ENCODE measurements at regions not wholly inside any gene's neighbourhood (a gene's known extent, or its start where the extent isn't known, plus 50 kb on each side); places are given as distances from the start of the nearest gene placed in this dataset.

DNA sequence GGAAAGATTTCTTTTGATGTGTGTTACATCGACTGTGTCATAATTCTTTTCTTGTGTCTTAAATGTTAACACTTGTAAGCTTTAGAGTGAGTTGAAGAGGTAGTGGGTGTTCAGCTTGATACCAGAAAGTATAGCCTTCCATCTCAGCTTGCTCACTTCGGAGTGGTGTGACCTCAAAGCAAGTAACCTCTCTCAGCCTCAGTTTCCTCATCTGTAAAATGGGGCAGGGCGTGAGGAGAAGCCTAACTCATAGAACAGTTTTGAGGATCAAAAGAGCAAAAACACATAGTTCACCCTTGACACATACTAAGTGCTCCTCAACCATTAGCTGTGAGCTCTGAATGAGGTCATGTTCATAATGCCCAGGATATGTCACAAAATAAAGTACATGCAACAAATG lies 434.8 kb upstream of the PROK2 start:
- DNase-seq (ENCODE audit: low read depth in 2 of 3, low spot score in 2 of 3) = no peak

DNA sequence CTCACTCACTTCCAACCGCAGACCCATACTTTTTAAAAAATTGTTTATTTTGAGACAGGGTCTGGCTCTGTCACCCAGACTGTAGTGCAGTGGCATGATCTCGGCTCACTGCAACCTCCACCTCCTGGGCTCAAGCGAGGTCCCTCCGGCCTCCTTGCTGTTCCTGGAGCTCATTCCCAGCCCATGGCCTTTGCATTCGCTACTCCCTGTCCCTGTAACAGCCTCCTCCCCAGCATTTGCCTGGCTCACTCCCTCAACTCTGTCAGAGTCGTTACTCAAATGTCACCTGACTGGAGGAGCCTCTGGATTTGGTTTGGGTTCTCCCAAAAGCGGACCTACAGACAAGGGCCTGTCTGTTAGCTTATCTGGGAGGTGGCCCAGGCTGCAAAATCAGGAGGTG lies 432.6 kb upstream of the PROK2 start:
- DNase-seq (ENCODE audit: low read depth in 2 of 3, low spot score in 2 of 3) = no peak

DNA sequence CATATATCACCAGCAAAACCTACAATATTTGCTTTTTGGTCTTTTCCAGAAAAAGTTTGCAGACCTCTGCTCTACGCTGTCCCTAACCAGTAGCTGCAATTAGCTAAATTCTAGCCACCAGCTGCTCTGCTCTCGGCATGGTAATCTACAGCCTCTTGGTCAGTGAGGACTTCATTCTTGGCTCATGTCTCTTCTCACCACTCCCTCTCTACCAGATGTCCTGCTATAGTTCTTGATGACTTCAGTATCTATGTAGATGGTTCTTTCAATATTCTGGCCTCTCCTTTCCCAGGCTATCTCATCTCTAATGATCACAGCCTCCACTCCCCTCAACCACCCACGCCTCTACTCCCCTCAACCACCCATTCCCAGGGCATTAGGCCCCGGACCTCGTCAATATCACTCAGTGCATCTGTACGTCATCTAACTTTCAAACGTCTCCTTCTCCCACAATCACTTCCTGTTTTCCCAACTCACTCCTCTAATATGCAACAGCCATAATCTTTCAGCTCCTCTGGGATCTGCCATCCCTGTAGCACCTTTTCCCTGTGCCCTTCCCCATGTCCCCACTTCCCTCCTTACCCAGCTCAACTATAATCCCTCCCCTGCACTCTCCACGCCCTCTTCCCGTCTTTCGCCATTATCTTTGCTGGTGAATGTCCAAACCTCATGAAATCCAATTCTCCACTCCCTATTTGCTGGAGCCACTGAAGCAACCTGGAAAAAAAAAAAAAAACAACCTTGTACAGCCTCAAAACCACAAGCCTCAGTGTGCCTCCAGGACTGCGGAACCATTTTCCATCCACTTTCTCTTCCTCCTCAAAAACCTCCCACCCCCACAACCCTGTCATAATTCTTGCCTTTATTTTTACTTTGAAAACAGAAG lies 429.4 kb upstream of the PROK2 start:
- DNase-seq (ENCODE audit: low read depth in 2 of 3, low spot score in 2 of 3) = no peak

DNA sequence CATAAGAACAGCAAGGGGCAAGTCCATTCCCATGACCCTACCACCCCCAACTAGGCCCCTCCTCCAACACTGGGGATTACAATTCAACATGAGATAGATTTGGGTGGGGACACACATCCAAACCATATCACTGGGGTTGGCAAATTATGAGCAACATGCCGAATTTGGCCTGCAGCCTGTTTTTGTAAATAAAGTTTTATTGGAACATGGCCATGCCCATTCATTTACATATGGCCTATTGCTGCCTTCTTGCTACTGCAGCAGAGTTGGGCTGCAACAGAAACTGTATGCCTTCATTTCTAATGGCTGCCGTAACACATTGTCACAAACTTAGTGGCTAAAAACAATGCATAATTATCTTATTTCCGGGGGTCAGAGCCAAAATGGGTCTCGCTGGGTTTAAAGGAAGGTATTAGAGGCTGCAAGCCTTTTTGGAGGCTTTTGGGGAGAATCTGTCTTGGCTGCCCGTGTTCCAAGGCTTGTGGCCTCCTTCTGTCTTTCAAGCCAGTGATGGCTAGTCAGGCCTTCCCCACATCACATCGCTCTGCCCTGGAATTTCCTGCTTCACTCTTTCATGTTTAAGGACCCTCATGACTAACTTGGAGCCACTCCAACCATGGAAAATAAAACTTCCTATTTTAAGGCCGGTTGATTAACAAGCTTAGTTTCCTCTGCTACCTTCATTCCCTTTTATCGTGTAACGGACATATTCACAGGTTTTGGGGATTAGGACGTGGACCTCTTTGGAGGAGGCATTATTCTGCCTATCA lies 428.5 kb upstream of the PROK2 start:
- no peak for DNase-seq (ENCODE audit: low read depth in 2 of 3, low spot score in 2 of 3)

DNA sequence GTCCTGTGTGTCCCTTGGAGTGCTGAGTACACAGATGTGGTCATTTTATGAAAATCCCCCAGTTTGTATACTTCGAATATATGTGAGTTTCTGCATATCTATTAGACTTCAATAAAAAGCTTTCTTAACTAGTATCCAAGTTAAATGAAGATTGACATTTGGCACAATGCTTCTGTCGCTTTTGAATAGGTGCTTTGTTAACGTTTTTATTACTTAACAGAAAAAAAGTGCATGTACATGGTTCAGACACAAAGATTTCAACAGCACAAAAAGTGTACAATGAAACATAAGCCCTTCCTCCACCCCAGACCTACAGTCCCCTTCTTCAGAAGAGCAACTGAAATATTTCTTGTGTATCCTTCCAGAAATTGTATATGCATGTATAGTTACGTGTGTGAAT lies 427.4 kb upstream of the PROK2 start:
- DNase-seq (ENCODE audit: low read depth in 2 of 3, low spot score in 2 of 3) = no peak

DNA sequence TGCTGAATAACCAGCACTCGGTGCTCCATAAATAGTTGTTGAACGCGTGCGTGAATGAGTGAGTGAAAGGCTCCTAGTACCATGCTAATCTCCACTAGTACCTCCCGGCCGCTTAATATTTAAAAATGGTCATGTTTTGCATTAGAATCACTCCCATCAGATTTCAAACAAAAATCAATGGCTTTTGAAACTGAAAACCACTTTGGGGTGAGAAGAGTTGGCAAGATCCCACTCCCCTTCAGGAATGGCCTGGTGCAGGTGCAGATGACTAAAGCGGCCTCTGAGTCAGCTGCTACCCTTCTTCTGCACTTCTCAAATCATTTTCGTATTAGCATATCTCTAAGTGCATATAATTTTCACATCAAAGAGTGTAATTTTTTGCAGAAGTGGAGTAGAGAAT lies 425.3 kb upstream of the PROK2 start:
- no peak for DNase-seq (ENCODE audit: low read depth in 2 of 3, low spot score in 2 of 3)

DNA sequence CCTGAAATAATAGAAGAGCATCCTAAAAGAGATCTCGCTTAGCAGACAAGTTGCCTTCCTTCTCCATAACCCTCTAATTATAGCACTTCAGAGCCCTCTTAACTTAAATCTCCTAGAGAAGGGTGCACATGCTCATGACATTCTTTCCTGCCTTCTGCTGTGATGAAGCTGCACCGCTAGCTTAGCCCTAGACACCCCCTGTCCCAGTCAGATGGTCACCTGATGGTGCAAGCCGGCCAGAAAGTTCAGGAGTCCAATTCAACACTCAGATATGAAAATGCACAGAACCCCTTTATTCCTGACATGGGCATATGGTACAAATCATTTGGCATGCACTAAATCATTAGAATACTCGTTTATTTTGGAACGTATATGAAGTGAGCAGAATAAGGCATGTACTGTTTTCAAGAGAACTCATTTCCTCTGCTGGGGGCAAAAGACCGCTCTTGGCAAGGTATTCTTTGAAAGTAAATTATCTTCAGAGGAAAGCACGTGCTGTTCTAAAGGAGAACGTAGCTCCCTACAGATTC lies 420.4 kb upstream of the PROK2 start:
- no peak for DNase-seq (ENCODE audit: low read depth in 2 of 3, low spot score in 2 of 3)

DNA sequence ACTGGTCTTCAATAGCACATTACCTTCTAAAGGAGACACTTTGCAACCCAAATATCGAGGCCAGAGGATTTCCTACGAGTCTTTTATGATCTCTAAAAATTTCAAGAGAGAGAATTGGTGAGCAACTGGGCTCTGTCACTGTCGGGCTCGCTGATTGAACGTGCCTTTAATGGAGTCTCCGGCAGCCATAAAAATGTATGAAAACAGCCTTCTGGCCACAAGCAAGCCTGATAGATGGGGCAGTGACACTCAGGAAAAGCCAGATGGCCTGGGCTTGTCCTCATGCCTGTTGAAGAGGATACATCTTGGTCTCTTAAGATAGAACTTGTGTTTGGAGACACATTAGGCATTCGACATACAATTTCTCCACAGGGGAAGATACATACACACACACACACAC lies 419.5 kb upstream of the PROK2 start:
- no peak for DNase-seq (ENCODE audit: low read depth in 2 of 3, low spot score in 2 of 3)

DNA sequence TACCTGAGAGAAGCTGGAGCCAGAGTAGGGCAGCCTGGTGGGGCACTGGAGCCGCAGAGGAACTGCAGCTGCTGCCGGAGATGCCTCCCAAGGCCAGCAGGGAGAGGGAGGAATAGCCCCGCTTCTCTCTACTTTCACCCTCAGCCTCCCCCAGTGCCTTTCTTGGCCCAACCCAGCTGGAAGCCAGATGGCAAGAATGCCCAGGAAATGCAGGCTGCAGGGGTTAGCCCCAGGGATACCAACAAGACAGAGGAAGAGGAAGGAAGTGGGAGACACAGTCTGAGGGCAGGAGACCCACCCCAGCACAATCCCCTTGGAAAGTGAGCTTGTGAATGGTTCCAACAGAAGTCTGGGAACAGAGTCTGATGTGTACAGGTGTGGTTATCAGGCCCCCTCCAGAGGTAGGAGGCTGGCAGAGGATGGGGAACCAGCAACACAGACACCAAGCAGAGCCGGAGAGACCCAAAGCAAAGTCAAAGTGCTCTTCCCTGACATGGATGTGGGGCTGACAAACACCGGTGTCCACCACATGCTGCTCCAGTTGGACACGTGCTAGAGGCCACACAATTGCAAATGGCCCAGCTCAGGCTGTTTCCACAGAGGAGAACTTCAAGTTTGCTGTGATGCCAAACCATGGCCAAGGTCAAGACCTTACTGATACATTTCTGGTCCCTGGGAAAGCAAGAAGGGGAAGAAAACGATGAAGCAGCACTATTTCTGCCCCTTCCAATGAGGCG lies 418.8 kb upstream of the PROK2 start:
- no peak for DNase-seq (ENCODE audit: low read depth in 2 of 3, low spot score in 2 of 3)

DNA sequence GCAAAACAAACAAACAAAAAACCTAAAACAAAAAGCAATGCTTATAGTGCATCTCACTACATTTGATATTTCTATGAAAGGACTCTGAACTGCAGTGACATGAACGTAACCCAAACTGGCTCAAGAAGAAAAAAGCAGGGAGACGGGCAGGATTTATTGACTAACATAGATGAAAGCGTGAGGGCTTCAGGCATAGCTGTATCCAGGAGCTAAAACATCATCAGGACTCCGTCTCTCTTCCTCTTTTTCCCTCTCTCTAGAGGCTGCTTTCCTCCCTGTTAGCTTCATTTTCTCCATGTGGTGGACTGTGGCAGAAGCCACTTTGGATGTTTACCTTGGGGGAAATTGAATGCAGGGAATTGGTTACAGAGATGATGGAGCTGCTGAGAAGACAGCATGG lies 418.2 kb upstream of the PROK2 start:
- no peak for DNase-seq (ENCODE audit: low read depth in 2 of 3, low spot score in 2 of 3)

DNA sequence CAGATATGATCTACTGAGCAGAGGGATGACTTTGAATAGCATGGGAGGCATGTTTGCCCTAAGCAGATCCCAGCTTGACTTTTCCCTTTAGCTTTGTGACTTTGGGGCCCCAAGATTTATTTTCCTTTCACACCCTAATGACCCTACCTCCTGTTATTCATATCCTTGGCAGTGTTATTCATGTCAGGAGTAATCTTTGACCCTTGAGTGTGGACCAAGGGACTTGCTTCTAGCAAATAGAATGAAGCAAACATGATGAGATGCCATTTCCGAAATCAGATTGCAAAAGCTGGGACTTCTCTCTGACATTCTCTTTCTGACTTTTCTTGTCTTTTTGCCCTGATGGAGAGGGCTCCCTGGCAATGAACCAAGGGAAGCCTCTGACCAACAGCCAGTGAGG lies 415.4 kb upstream of the PROK2 start:
- no peak for DNase-seq (ENCODE audit: low read depth in 2 of 3, low spot score in 2 of 3)

DNA sequence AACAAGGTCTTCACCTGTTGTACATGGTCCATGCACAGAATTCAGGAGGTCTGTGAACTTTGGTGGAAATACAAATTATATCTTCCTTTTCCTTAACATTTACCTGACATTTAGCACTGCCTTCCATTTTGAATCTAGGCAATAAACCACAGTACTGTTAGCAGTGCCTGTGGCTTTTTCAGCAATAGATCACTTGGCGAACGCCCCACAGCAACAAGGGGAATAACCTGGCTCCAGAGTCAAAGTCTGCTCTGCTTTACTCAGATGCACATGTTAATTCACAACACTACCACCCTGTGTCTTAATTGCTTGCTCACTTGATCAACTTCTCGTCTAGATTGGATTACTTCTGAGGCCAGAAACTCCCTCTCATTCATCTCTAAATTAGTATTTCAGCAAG lies 414.6 kb upstream of the PROK2 start:
- no peak for DNase-seq (ENCODE audit: low read depth in 2 of 3, low spot score in 2 of 3)

DNA sequence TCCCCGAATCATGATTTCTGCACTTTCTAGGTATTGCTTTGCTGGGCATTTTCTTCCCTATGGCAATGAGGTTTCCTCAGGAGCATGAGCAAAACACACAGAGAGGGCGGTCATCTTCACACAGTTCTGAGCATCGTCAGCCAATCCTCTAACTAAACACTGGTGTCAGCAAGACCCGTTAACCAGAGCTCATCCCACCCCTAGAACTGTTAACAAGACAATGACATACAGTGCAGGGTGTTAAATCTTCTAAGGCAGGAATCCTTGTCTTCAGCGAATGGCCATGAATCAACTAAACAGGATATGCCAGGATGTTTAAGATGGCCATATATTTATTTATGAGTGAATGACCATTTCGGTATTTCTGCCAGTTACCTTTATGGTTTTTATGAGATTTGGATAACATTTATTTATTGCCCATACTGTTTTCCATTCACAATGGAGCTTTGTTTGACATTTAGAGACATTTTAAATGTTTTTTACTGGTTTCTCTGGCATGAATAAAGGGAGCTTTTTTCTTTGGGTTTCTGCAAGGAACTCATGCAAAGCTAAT lies 411.5 kb upstream of the PROK2 start:
- DNase-seq (ENCODE audit: low read depth in 2 of 3, low spot score in 2 of 3) = no peak

DNA sequence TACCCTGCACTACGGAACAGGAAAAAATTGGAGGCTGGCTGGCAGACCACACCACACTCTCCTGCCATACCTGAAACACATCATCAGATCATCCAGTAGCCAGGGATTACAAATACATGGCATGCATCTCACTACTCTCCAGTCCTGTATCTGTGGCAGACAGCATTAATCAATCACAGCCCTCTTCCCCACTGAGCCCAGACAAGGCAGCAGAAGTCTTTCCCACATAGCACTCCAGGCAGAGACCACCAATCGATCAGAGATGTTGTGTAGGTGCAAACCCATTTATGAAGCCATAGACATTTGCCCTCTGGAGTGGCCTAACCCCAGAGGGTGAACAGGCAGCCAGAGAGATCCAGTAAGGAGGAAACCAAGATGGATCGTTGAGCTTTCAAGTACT lies 410.9 kb upstream of the PROK2 start:
- no peak for DNase-seq (ENCODE audit: low read depth in 2 of 3, low spot score in 2 of 3)

DNA sequence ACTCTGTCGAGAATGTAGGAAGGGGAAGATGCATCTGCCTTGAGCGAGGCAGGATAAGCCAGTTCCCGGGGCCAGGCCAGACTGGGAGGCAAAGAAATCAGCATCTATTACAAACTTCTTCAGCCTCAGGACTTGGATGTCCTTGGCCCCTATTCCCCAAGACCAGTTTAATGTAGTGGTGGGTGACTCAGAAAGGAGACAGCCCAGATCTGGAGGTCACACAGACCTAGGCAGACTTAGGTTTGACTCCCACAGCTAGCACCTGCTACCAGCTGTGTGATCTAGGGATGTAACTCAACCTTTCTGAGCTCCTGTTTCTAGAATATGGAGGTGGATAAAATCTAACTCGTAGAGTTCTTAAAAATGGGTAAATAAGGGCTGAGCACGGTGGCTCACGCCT lies 409.5 kb upstream of the PROK2 start:
- DNase-seq (ENCODE audit: low read depth in 2 of 3, low spot score in 2 of 3) = no peak

DNA sequence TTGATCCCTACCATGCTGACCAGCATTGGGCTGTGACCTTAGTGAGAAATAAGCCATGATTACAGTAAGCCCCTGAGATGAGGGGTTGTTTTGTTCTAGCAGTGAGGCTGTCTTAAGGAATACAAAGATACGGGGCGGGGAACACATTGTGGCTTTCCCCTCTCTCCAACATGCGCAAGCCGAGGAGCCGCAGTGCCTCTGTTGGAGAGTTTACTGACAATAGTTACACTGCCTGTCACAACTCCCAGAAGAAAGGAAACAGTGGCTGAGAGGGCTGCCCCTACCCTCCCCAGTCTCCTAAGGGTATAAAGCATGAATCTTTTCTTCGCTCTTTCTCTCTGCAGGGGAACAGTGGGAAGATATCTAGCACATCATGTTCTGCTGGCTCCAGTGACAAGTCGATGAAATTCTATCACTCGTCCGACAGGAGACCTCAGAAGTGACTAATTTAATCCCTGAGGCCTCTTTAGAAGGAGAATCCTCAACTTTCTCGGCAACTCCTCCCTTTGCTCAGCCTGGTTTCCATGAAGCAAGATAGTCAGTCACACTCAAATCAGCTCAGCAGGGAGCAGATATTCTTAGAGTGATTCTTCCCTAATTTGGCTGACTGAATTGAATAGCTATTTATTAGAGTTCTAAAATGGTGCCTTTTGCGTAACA lies 409.0 kb upstream of the PROK2 start:
- no peak for DNase-seq (ENCODE audit: low read depth in 2 of 3, low spot score in 2 of 3)

DNA sequence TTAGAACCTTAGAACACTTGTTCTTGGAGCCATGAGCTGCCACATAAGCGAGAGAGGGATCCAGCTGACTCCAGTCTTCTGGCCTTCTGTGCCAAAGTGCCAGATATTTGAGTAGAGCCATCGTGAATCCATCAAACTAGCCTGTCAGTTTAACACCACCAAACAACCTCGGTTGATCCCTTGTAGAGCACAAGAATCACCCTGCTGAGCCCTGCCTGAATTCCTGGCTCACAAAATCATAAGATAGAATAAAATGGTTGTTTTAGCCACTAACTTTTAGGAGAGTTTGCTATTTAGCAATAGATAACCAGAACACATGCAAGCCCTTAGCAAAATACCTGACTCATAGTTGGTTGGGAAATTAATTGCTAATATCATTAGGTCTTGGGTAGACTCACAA lies 407.6 kb upstream of the PROK2 start:
- DNase-seq (ENCODE audit: low read depth in 2 of 3, low spot score in 2 of 3) = no peak

DNA sequence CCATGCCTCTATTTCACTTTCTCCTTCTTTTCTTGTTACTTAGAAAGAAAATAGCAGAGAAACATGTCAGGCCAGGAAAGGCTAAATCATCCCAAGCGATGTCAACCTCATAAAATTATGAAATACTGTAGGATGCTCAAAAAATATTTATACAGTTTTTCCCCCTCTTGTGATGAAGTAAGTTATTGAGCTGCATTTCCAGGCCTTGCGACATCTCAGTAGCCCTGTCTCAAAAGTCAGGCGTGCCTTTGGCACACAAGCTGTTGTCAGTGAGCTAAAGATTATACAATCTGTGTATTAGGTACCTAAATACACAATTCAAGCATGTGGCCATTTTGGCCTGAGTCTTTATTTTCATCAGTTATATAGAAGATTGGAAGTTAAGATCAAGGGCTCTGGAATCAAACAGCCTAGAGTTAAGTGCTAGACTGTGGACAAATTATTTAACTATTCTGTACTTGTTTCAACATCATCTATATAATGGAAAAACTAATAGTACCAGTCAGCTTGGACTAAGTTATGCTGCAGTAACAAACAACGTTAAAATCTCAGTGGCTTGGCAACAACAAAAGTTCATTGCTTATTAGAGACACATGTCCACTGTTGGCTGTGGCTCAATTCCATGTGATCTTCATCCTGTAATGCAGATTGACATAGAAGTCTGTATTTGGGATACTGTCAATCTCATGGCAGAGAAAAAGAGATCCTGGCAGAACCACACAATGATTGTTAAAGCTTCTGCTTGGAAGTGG lies 406.4 kb upstream of the PROK2 start:
- no peak for DNase-seq (ENCODE audit: low read depth in 2 of 3, low spot score in 2 of 3)

DNA sequence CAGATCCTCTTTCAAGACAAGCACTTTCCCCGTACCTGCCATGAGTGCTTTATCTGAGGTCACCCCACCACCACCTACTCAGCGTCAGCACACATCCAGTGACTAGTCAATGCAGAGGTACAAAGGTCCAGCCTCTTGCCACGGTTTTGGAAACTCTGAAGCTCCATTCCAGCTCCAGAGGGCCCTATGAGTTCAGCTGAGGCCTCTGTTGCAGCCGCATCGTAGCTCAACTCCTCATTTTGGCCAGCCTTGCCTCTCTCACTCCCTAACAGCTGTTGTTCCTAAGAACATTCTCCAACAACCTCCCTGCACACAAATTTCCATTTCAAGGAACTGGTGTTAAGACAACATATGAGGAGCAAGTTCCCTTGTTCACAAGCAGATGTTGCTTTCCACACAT lies 405.1 kb upstream of the PROK2 start:
- no peak for DNase-seq (ENCODE audit: low read depth in 2 of 3, low spot score in 2 of 3)

DNA sequence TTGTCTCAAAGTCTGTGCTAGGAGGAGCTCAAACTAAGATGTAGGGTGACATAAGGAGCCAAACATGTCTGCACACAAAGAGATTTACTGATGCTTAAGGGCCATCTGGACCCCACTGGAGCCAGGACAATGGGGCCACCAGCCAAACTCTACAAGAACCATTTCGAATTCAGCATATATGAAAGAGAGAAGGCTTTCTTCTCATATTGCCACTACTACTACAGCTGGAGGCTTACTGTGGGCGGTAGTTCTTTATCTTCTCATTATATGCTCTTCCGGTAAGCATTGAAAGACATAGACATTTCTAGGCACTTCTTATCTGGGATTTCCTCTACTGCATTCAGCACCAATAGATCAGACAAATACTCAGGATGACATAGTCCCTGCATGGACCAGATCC lies 404.4 kb upstream of the PROK2 start:
- no peak for DNase-seq (ENCODE audit: low read depth in 2 of 3, low spot score in 2 of 3)

Data from activated CD8-positive, alpha-beta memory T cell treated with anti-CD3 and anti-CD28 coated beads for 48 hours (primary cell).